ENCODE measurements at regions not wholly inside any gene's neighbourhood (a gene's known extent, or its start where the extent isn't known, plus 50 kb on each side); places are given as distances from the start of the nearest gene placed in this dataset.

GRCh38 chr2:66897181-66897580, 462.3 kb downstream of the MEIS1 start:
- CTCF ChIA-PET, result no interaction called here
- DNase-seq (ENCODE audit: low read depth, low spot score) (no peak), FAIRE-seq (no peak)
- intact Hi-C loops (cut with micrococcal nuclease) (no loop called here), dilution Hi-C loops (cut with MboI; ENCODE audit: extremely low pct_ligation_motif_present, low sequenced_read_pairs) (no loop called here)
- no peaks in the 10 kb centered on the region for H3K9me1 ChIP-seq (replicated peaks; ENCODE audit: control insufficient read depth, extremely low read depth, insufficient read depth, low read length)
- POLR2A ChIA-PET, result no interaction called here
- no peaks in the 10 kb centered on the region for H3K4me1 ChIP-seq (ENCODE audit: control insufficient read depth, extremely low read depth, insufficient read depth, low read length)
- H3K79me2 ChIP-seq (ENCODE audit: control insufficient read depth, insufficient read depth, low read length), result no peaks in the 10 kb centered on the region
- no peak overlapping the region for H3K4me2 ChIP-seq (ENCODE audit: insufficient read depth, low read length)
- no TSS peak for BruUV-seq (replicated peaks)
- no peak overlapping the region for H2AFZ ChIP-seq (ENCODE audit: low read depth, low read length)
- no peaks in the 10 kb centered on the region for H3K36me3 ChIP-seq (ENCODE audit: control insufficient read depth in 2 of 2, extremely low read depth in 1 of 2, insufficient read depth in 2 of 2, low read length in 2 of 2)
- no peak overlapping the region for H3K27ac ChIP-seq (ENCODE audit: insufficient read depth, low read depth, low read length)
- TF ChIP-seq JUN (IDR thresholded peaks at IDR 0.05; ENCODE audit: borderline replicate concordance, insufficient read depth, insufficient read length, low read depth) (no peak), POLR2A (IDR thresholded peaks at IDR 0.05; ENCODE audit: low read depth, low read length) (no peak), MYC (IDR thresholded peaks at IDR 0.05; ENCODE audit: low read depth, low read length) (no peak), EZH2 (IDR thresholded peaks at IDR 0.05; ENCODE audit: borderline replicate concordance, low read depth, low read length, severe bottlenecking) (no peak)
- TF ChIP-seq, protein P1, sequence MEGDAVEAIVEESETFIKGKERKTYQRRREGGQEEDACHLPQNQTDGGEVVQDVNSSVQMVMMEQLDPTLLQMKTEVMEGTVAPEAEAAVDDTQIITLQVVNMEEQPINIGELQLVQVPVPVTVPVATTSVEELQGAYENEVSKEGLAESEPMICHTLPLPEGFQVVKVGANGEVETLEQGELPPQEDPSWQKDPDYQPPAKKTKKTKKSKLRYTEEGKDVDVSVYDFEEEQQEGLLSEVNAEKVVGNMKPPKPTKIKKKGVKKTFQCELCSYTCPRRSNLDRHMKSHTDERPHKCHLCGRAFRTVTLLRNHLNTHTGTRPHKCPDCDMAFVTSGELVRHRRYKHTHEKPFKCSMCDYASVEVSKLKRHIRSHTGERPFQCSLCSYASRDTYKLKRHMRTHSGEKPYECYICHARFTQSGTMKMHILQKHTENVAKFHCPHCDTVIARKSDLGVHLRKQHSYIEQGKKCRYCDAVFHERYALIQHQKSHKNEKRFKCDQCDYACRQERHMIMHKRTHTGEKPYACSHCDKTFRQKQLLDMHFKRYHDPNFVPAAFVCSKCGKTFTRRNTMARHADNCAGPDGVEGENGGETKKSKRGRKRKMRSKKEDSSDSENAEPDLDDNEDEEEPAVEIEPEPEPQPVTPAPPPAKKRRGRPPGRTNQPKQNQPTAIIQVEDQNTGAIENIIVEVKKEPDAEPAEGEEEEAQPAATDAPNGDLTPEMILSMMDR (IDR thresholded peaks at IDR 0.05; ENCODE audit: extremely low read depth in 1 of 2, insufficient read depth in 1 of 2, low read depth in 1 of 2, low read length in 2 of 2), result no peak
- TF ChIP-seq, protein P2, sequence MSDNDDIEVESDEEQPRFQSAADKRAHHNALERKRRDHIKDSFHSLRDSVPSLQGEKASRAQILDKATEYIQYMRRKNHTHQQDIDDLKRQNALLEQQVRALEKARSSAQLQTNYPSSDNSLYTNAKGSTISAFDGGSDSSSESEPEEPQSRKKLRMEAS (IDR thresholded peaks at IDR 0.05; ENCODE audit: insufficient read depth, insufficient read length), result no peak
- no peak overlapping the region for H3K9ac ChIP-seq (replicated peaks; ENCODE audit: extremely low read depth, insufficient read depth, low read length)
- H3K27me3 ChIP-seq (ENCODE audit: control insufficient read depth in 2 of 2, insufficient read depth in 2 of 2, low read length in 2 of 2), result no peaks in the 10 kb centered on the region
- H3K9me3 ChIP-seq (replicated peaks; ENCODE audit: control insufficient read depth, insufficient read depth, low read length), result no peaks in the 10 kb centered on the region
- H3K4me3 ChIP-seq (replicated peaks in 1 of 3; ENCODE audit: insufficient read depth in 1 of 3, low read depth in 1 of 3, low read length in 3 of 3), result no peak overlapping the region
- H4K20me1 ChIP-seq (replicated peaks; ENCODE audit: control insufficient read depth, extremely low read depth, insufficient read depth, low read length), result no peaks in the 10 kb centered on the region

GRCh38 chr2:66897691-66898150, 462.8 kb downstream of the MEIS1 start:
- no peaks in the 10 kb centered on the region for H3K27me3 ChIP-seq (ENCODE audit: control insufficient read depth in 2 of 2, insufficient read depth in 2 of 2, low read length in 2 of 2)
- no peak overlapping the region for H3K4me2 ChIP-seq (ENCODE audit: insufficient read depth, low read length)
- TF ChIP-seq, protein P1 (IDR thresholded peaks at IDR 0.05; ENCODE audit: extremely low read depth in 1 of 2, insufficient read depth in 1 of 2, low read depth in 1 of 2, low read length in 2 of 2), result no peak
- no peak for TF ChIP-seq POLR2A (IDR thresholded peaks at IDR 0.05; ENCODE audit: low read depth, low read length)
- TF ChIP-seq MYC (IDR thresholded peaks at IDR 0.05; ENCODE audit: low read depth, low read length), result no peak
- TF ChIP-seq GATA2 (IDR thresholded peaks at IDR 0.05; ENCODE audit: insufficient read depth, insufficient read length, low read depth, low read length), result no peak
- TF ChIP-seq, protein P2 (IDR thresholded peaks at IDR 0.05; ENCODE audit: insufficient read depth, insufficient read length), result no peak
- no peak for TF ChIP-seq POLR2AphosphoS5 (IDR thresholded peaks at IDR 0.05; ENCODE audit: insufficient read depth, low read depth, low read length)
- no peak for TF ChIP-seq EZH2 (IDR thresholded peaks at IDR 0.05; ENCODE audit: borderline replicate concordance, low read depth, low read length, severe bottlenecking)
- TF ChIP-seq FOS (IDR thresholded peaks at IDR 0.05; ENCODE audit: borderline replicate concordance, insufficient read depth, low read length), result no peak
- TF ChIP-seq JUN (IDR thresholded peaks at IDR 0.05; ENCODE audit: borderline replicate concordance, insufficient read depth, insufficient read length, low read depth), result no peak
- dilution Hi-C loops (cut with MboI; ENCODE audit: extremely low pct_ligation_motif_present, low sequenced_read_pairs) (no loop called here), intact Hi-C loops (cut with micrococcal nuclease) (no loop called here)
- BruUV-seq (replicated peaks), result no TSS peak
- H3K9me1 ChIP-seq (replicated peaks; ENCODE audit: control insufficient read depth, extremely low read depth, insufficient read depth, low read length), result no peaks in the 10 kb centered on the region
- no peaks in the 10 kb centered on the region for H3K79me2 ChIP-seq (ENCODE audit: control insufficient read depth, insufficient read depth, low read length)
- ChIA-PET POLR2A (no interaction called here), CTCF (no interaction called here)
- FAIRE-seq, result no peak
- H3K9ac ChIP-seq (replicated peaks; ENCODE audit: extremely low read depth, insufficient read depth, low read length), result no peak overlapping the region
- no peaks in the 10 kb centered on the region for H3K9me3 ChIP-seq (replicated peaks; ENCODE audit: control insufficient read depth, insufficient read depth, low read length)
- no peak overlapping the region for H3K27ac ChIP-seq (ENCODE audit: insufficient read depth, low read depth, low read length)
- no peak overlapping the region for H3K4me3 ChIP-seq (replicated peaks in 1 of 3; ENCODE audit: insufficient read depth in 1 of 3, low read depth in 1 of 3, low read length in 3 of 3)
- H3K36me3 ChIP-seq (ENCODE audit: control insufficient read depth in 2 of 2, extremely low read depth in 1 of 2, insufficient read depth in 2 of 2, low read length in 2 of 2), result no peaks in the 10 kb centered on the region
- no peak for DNase-seq (ENCODE audit: low read depth, low spot score)
- H3K4me1 ChIP-seq (ENCODE audit: control insufficient read depth, extremely low read depth, insufficient read depth, low read length), result no peaks in the 10 kb centered on the region
- H4K20me1 ChIP-seq (replicated peaks; ENCODE audit: control insufficient read depth, extremely low read depth, insufficient read depth, low read length), result no peaks in the 10 kb centered on the region
- H2AFZ ChIP-seq (ENCODE audit: low read depth, low read length), result no peak overlapping the region

Data from endothelial cell of umbilical vein (primary cell).